ENCODE measurements at regions not wholly inside any gene's neighbourhood (a gene's known extent, or its start where the extent isn't known, plus 50 kb on each side); places are given as distances from the start of the nearest gene placed in this dataset.

GRCh38 chr10:22783807-22784206 is 69.4 kb upstream of the PIP4K2A start:
- Histone ChIP-seq H3K9me3 (ENCODE audit: low read length) (no peaks in the 10 kb centered on the region), H3F3A (ENCODE audit: insufficient read depth, low read length, poor library complexity, severe bottlenecking) (no peaks in the 10 kb centered on the region), H2AFZ (ENCODE audit: low read depth, low read length) (no peak overlapping the region), H3K36me3 (ENCODE audit: insufficient read depth, low read length) (no peaks in the 10 kb centered on the region), H3K27me3 (ENCODE audit: insufficient read depth, low read depth, low read length) (no peaks in the 10 kb centered on the region), H3K9me2 (ENCODE audit: insufficient read depth, low read length) (no peaks in the 10 kb centered on the region), H3K4me2 (ENCODE audit: low read length) (no peak overlapping the region), H4K20me1 (ENCODE audit: insufficient read depth) (no peaks in the 10 kb centered on the region), H3K9ac (ENCODE audit: low read length) (no peak overlapping the region), H3K27ac (ENCODE audit: low read length) (no peak overlapping the region), H3K4me3 (ENCODE audit: low read length) (no peak overlapping the region), H3K79me2 (replicated peaks; ENCODE audit: insufficient read depth, low read length) (no peaks in the 10 kb centered on the region)
- TF ChIP-seq CTCF (IDR thresholded peaks at IDR 0.05; ENCODE audit: poor library complexity, severe bottlenecking) (no peak), RAD21 (conservative IDR thresholded peaks at IDR 0.05) (no peak), EZH2 (IDR thresholded peaks at IDR 0.05; ENCODE audit: borderline replicate concordance, insufficient read depth, low read length, poor library complexity, severe bottlenecking) (no peak), MXI1 (conservative IDR thresholded peaks at IDR 0.05; ENCODE audit: poor library complexity, severe bottlenecking) (no peak), EP300 (conservative IDR thresholded peaks at IDR 0.05; ENCODE audit: poor library complexity, severe bottlenecking) (no peak), TAF1 (IDR thresholded peaks at IDR 0.05; ENCODE audit: low read depth) (no peak)

- H3K9me3 ChIP-seq (ENCODE audit: low read length): no peaks in the 10 kb centered on the region
- H3K9ac ChIP-seq (ENCODE audit: low read length): no peak overlapping the region
- no peak overlapping the region for H3K4me2 ChIP-seq (ENCODE audit: low read length)
- no peaks in the 10 kb centered on the region for H4K20me1 ChIP-seq (ENCODE audit: insufficient read depth)
- H2AFZ ChIP-seq (ENCODE audit: low read depth, low read length): no peak overlapping the region
- H3K36me3 ChIP-seq (ENCODE audit: insufficient read depth, low read length): no peaks in the 10 kb centered on the region
- no peaks in the 10 kb centered on the region for H3K27me3 ChIP-seq (ENCODE audit: insufficient read depth, low read depth, low read length)
- H3K27ac ChIP-seq (ENCODE audit: low read length): no peak overlapping the region
- H3K79me2 ChIP-seq (replicated peaks; ENCODE audit: insufficient read depth, low read length): no peaks in the 10 kb centered on the region
- TF ChIP-seq POLR2AphosphoS5 (IDR thresholded peaks at IDR 0.05): no peak
- no peak for TF ChIP-seq CTCF (IDR thresholded peaks at IDR 0.05; ENCODE audit: poor library complexity, severe bottlenecking)
- no peak for TF ChIP-seq EZH2 (IDR thresholded peaks at IDR 0.05; ENCODE audit: borderline replicate concordance, insufficient read depth, low read length, poor library complexity, severe bottlenecking)
- TF ChIP-seq TAF1 (IDR thresholded peaks at IDR 0.05; ENCODE audit: low read depth): no peak
- TF ChIP-seq EP300 (conservative IDR thresholded peaks at IDR 0.05; ENCODE audit: poor library complexity, severe bottlenecking): no peak
- H3K4me3 ChIP-seq (ENCODE audit: low read length): no peak overlapping the region
- H3K9me2 ChIP-seq (ENCODE audit: insufficient read depth, low read length): no peaks in the 10 kb centered on the region
- no peaks in the 10 kb centered on the region for H3F3A ChIP-seq (ENCODE audit: insufficient read depth, low read length, poor library complexity, severe bottlenecking)
Observed at GRCh38 chr10:22780474-22780885, 66.1 kb upstream of the PIP4K2A start.

- Histone ChIP-seq H4K20me1 (ENCODE audit: insufficient read depth) (no peaks in the 10 kb centered on the region), H3K4me3 (ENCODE audit: low read length) (no peak overlapping the region), H3F3A (ENCODE audit: insufficient read depth, low read length, poor library complexity, severe bottlenecking) (no peaks in the 10 kb centered on the region), H3K9me3 (ENCODE audit: low read length) (no peaks in the 10 kb centered on the region), H3K79me2 (replicated peaks; ENCODE audit: insufficient read depth, low read length) (no peaks in the 10 kb centered on the region), H3K27me3 (ENCODE audit: insufficient read depth, low read depth, low read length) (no peaks in the 10 kb centered on the region), H3K9ac (ENCODE audit: low read length) (no peak overlapping the region), H3K4me2 (ENCODE audit: low read length) (no peak overlapping the region), H2AFZ (ENCODE audit: low read depth, low read length) (no peak overlapping the region), H3K36me3 (ENCODE audit: insufficient read depth, low read length) (no peaks in the 10 kb centered on the region), H3K9me2 (ENCODE audit: insufficient read depth, low read length) (no peaks in the 10 kb centered on the region), H3K27ac (ENCODE audit: low read length) (no peak overlapping the region)
- TF ChIP-seq CTCF (IDR thresholded peaks at IDR 0.05; ENCODE audit: poor library complexity, severe bottlenecking) (no peak), POLR2AphosphoS5 (IDR thresholded peaks at IDR 0.05) (no peak), SMC3 (conservative IDR thresholded peaks at IDR 0.05; ENCODE audit: poor library complexity) (no peak), MXI1 (conservative IDR thresholded peaks at IDR 0.05; ENCODE audit: poor library complexity, severe bottlenecking) (no peak), EP300 (conservative IDR thresholded peaks at IDR 0.05; ENCODE audit: poor library complexity, severe bottlenecking) (no peak), RAD21 (conservative IDR thresholded peaks at IDR 0.05) (no peak), REST (IDR thresholded peaks at IDR 0.05; ENCODE audit: borderline replicate concordance) (no peak), TAF1 (IDR thresholded peaks at IDR 0.05; ENCODE audit: low read depth) (no peak), EZH2 (IDR thresholded peaks at IDR 0.05; ENCODE audit: borderline replicate concordance, insufficient read depth, low read length, poor library complexity, severe bottlenecking) (no peak)
Observed at GRCh38 chr10:22779331-22780019, 65.1 kb upstream of the PIP4K2A start.
